Lower leg skin (tissue), 3 donors: ENCODE measurements at regions not wholly inside any gene's neighbourhood (a gene's known extent, or its start where the extent isn't known, plus 50 kb on each side); places are given as distances from the start of the nearest gene placed in this dataset.

Experiments
- POLR2A ChIP-seq, 2 donors: fragments of 450-650 bp; IDR thresholded peaks; one replicate each; pipeline ENCODE4 v1.6.1; 2016 to 2017; ENCODE audit warnings: antibody characterized with exemption in 2 of 2, mild to moderate bottlenecking in 1 of 2, moderate library complexity in 1 of 2
- TF ChIP-seq, protein P1 (sequence below), 3 donors: fragments of 450-650 bp; IDR thresholded peaks; one replicate each; pipeline ENCODE4 v1.5.1; 2016; ENCODE audit warnings: antibody characterized with exemption in 3 of 3, mild to moderate bottlenecking in 3 of 3, moderate library complexity in 2 of 3

DNA sequence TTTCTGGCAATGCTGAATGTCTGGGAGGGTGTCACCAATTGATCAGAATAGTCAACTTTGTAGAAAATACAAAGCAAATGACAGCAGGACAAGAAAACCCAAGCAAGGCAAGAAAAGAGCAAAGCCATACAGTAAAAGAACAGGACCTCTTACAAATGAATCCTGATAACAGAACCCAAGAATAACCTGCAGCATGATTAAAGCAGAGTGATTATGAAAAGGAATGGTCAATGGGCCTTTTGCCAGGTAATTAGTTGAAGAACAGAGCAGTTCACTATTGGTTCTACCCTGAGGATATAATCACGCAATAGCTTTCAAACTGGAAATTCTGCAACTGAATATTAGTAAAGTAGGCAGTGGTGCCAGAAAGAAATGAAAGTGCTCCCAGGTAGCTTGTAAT, 319.8 kb downstream of the FRK start:
- TF ChIP-seq POLR2A (IDR thresholded peaks at IDR 0.05): no peak
- TF ChIP-seq, protein P1, sequence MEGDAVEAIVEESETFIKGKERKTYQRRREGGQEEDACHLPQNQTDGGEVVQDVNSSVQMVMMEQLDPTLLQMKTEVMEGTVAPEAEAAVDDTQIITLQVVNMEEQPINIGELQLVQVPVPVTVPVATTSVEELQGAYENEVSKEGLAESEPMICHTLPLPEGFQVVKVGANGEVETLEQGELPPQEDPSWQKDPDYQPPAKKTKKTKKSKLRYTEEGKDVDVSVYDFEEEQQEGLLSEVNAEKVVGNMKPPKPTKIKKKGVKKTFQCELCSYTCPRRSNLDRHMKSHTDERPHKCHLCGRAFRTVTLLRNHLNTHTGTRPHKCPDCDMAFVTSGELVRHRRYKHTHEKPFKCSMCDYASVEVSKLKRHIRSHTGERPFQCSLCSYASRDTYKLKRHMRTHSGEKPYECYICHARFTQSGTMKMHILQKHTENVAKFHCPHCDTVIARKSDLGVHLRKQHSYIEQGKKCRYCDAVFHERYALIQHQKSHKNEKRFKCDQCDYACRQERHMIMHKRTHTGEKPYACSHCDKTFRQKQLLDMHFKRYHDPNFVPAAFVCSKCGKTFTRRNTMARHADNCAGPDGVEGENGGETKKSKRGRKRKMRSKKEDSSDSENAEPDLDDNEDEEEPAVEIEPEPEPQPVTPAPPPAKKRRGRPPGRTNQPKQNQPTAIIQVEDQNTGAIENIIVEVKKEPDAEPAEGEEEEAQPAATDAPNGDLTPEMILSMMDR (IDR thresholded peaks at IDR 0.05): no peak
